ENCODE measurements at regions not wholly inside any gene's neighbourhood (a gene's known extent, or its start where the extent isn't known, plus 50 kb on each side); places are given as distances from the start of the nearest gene placed in this dataset.

- no peak for DNase-seq (ENCODE audit: insufficient read length)
- TF ChIP-seq POLR2AphosphoS5 (IDR thresholded peaks at IDR 0.05; ENCODE audit: low read depth, low read length) (no peak), POLR2A (IDR thresholded peaks at IDR 0.05; ENCODE audit: low read depth, low read length) (no peak), TAF1 (IDR thresholded peaks at IDR 0.05; ENCODE audit: borderline replicate concordance, low read depth, low read length) (no peak)
- no peak for FAIRE-seq
Observed at GRCh38 chr15:35842631-35843030, 296.7 kb upstream of the DPH6 start.

GRCh38 chr15:35843498-35843897, 297.5 kb upstream of the DPH6 start:
- FAIRE-seq (no peak), DNase-seq (ENCODE audit: insufficient read length) (no peak)
- TF ChIP-seq POLR2AphosphoS5 (IDR thresholded peaks at IDR 0.05; ENCODE audit: low read depth, low read length) (no peak), TAF1 (IDR thresholded peaks at IDR 0.05; ENCODE audit: borderline replicate concordance, low read depth, low read length) (no peak), POLR2A (IDR thresholded peaks at IDR 0.05; ENCODE audit: low read depth, low read length) (no peak)

- TF ChIP-seq POLR2AphosphoS5 (IDR thresholded peaks at IDR 0.05; ENCODE audit: low read depth, low read length) (no peak), POLR2A (IDR thresholded peaks at IDR 0.05; ENCODE audit: low read depth, low read length) (no peak), TAF1 (IDR thresholded peaks at IDR 0.05; ENCODE audit: borderline replicate concordance, low read depth, low read length) (no peak)
- FAIRE-seq, result no peak
- DNase-seq (ENCODE audit: insufficient read length), result no peak
Observed at GRCh38 chr15:35850284-35850683, 304.3 kb upstream of the DPH6 start.

- FAIRE-seq, result no peak
- TF ChIP-seq TAF1 (IDR thresholded peaks at IDR 0.05; ENCODE audit: borderline replicate concordance, low read depth, low read length) (no peak), POLR2AphosphoS5 (IDR thresholded peaks at IDR 0.05; ENCODE audit: low read depth, low read length) (no peak), POLR2A (IDR thresholded peaks at IDR 0.05; ENCODE audit: low read depth, low read length) (no peak)
- no peak for DNase-seq (ENCODE audit: insufficient read length)
Observed at GRCh38 chr15:35851491-35851890, 305.5 kb upstream of the DPH6 start.

- DNase-seq (ENCODE audit: insufficient read length), result no peak
- TF ChIP-seq TAF1 (IDR thresholded peaks at IDR 0.05; ENCODE audit: borderline replicate concordance, low read depth, low read length), result no peak
- no peak for TF ChIP-seq POLR2AphosphoS5 (IDR thresholded peaks at IDR 0.05; ENCODE audit: low read depth, low read length)
- TF ChIP-seq POLR2A (IDR thresholded peaks at IDR 0.05; ENCODE audit: low read depth, low read length), result no peak
- FAIRE-seq, result no peak
Observed at GRCh38 chr15:35852818-35853624, 307.1 kb upstream of the DPH6 start.

- FAIRE-seq (no peak), DNase-seq (ENCODE audit: insufficient read length) (no peak)
- TF ChIP-seq POLR2AphosphoS5 (IDR thresholded peaks at IDR 0.05; ENCODE audit: low read depth, low read length) (no peak), TAF1 (IDR thresholded peaks at IDR 0.05; ENCODE audit: borderline replicate concordance, low read depth, low read length) (no peak), POLR2A (IDR thresholded peaks at IDR 0.05; ENCODE audit: low read depth, low read length) (no peak)
Observed at GRCh38 chr15:35854316-35854715, 308.4 kb upstream of the DPH6 start.

GRCh38 chr15:35857567-35858226, 311.7 kb upstream of the DPH6 start:
- FAIRE-seq, result no peak

GRCh38 chr15:35858707-35859106, 312.7 kb upstream of the DPH6 start:
- DNase-seq (ENCODE audit: insufficient read length), result no peak
- no peak for FAIRE-seq

More at GRCh38 chr15:35857567-35858226, 311.7 kb upstream of the DPH6 start:
- no peak for DNase-seq (ENCODE audit: insufficient read length)
- no peak for TF ChIP-seq TAF1 (IDR thresholded peaks at IDR 0.05; ENCODE audit: borderline replicate concordance, low read depth, low read length)
- no peak for TF ChIP-seq POLR2AphosphoS5 (IDR thresholded peaks at IDR 0.05; ENCODE audit: low read depth, low read length)
- TF ChIP-seq POLR2A (IDR thresholded peaks at IDR 0.05; ENCODE audit: low read depth, low read length), result no peak

GRCh38 chr15:35863655-35864054, 317.7 kb upstream of the DPH6 start:
- FAIRE-seq (no peak), DNase-seq (ENCODE audit: insufficient read length) (no peak)
- TF ChIP-seq POLR2AphosphoS5 (IDR thresholded peaks at IDR 0.05; ENCODE audit: low read depth, low read length) (no peak), TAF1 (IDR thresholded peaks at IDR 0.05; ENCODE audit: borderline replicate concordance, low read depth, low read length) (no peak), POLR2A (IDR thresholded peaks at IDR 0.05; ENCODE audit: low read depth, low read length) (no peak)

More at GRCh38 chr15:35858707-35859106, 312.7 kb upstream of the DPH6 start:
- TF ChIP-seq POLR2A (IDR thresholded peaks at IDR 0.05; ENCODE audit: low read depth, low read length) (no peak), POLR2AphosphoS5 (IDR thresholded peaks at IDR 0.05; ENCODE audit: low read depth, low read length) (no peak), TAF1 (IDR thresholded peaks at IDR 0.05; ENCODE audit: borderline replicate concordance, low read depth, low read length) (no peak)

GRCh38 chr15:35867356-35867755, 321.4 kb upstream of the DPH6 start:
- DNase-seq (ENCODE audit: insufficient read length) (no peak), FAIRE-seq (no peak)

GRCh38 chr15:35871282-35871681, 325.3 kb upstream of the DPH6 start:
- no peak for FAIRE-seq
- no peak for DNase-seq (ENCODE audit: insufficient read length)
- no peak for TF ChIP-seq POLR2A (IDR thresholded peaks at IDR 0.05; ENCODE audit: low read depth, low read length)
- TF ChIP-seq POLR2AphosphoS5 (IDR thresholded peaks at IDR 0.05; ENCODE audit: low read depth, low read length), result no peak
- TF ChIP-seq TAF1 (IDR thresholded peaks at IDR 0.05; ENCODE audit: borderline replicate concordance, low read depth, low read length), result no peak

More at GRCh38 chr15:35867356-35867755, 321.4 kb upstream of the DPH6 start:
- TF ChIP-seq POLR2AphosphoS5 (IDR thresholded peaks at IDR 0.05; ENCODE audit: low read depth, low read length) (no peak), TAF1 (IDR thresholded peaks at IDR 0.05; ENCODE audit: borderline replicate concordance, low read depth, low read length) (no peak), POLR2A (IDR thresholded peaks at IDR 0.05; ENCODE audit: low read depth, low read length) (no peak)

GRCh38 chr15:35871812-35872211, 325.8 kb upstream of the DPH6 start:
- FAIRE-seq, result no peak
- no peak for DNase-seq (ENCODE audit: insufficient read length)
- TF ChIP-seq POLR2A (IDR thresholded peaks at IDR 0.05; ENCODE audit: low read depth, low read length) (no peak), POLR2AphosphoS5 (IDR thresholded peaks at IDR 0.05; ENCODE audit: low read depth, low read length) (no peak), TAF1 (IDR thresholded peaks at IDR 0.05; ENCODE audit: borderline replicate concordance, low read depth, low read length) (no peak)
